DMS153 (cell line): ENCODE measurements at regions not wholly inside any gene's neighbourhood (a gene's known extent, or its start where the extent isn't known, plus 50 kb on each side); places are given as distances from the start of the nearest gene placed in this dataset.
A peak's percentile ranks its signal among the peaks of the same experiment; 100 is the strongest.

Source experiments
- DNase-seq: peaks from one replicate; lab custom pipeline; 2025; lab: John Stamatoyannopoulos, UW

DNA sequence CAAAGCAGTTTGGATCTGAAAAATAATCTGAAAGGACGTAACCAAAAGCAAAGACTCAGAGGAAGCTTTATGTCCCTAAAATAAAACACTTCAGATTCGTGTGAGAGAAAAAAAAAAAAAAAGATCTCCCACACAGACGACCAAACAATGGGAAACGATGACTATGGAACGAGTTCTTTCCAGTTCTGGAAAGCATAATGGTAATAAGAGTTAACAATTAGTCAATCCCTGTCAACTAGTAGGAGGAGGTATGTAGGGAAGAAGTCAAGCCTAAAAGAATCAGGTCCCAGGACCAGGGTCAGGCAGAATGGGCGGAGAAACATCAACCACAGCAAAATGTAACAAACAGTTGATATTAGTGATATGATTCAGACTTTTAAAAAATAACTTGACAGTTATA, 170.3 kb upstream of the SETBP1 start:
- no peak for DNase-seq

DNA sequence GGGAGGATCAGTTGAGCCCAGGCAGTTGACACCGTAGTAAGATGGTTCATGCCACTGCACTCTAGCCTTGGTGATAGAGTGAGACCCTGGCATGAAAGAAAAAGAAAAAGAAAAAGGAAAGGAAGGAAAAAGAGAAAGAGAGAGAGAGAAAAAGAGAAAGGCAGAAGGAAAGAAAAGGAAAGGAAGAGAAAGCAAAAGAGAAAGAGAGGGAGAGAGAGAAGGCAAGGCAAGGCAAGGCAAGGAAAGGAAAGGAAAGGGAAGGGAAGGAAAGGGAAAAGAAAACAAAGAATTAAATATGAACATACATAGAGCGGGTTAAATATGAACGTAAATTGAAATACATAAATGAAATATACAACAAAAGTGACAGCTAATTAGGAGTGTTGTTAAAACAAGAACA, 167.5 kb upstream of the SETBP1 start:
- DNase-seq: no peak

DNA sequence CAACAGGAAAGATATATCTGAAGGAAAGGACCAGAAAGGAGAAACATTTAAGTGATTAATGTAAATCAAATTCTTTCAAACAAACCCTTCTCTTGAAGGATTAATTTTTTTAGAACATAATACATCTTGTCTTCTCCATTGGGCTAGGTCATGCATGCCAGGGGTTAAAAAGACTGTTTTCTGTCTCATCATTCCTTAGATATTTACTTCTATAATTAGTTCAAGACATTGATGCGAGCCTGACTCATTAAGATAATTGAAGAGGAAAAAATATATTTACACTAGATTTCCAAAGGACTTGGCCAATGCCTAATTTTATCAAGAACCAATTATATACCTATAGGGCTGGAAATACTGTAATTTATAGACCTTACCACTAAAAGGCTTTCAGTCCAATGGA, 166.6 kb upstream of the SETBP1 start:
- no peak for DNase-seq

DNA sequence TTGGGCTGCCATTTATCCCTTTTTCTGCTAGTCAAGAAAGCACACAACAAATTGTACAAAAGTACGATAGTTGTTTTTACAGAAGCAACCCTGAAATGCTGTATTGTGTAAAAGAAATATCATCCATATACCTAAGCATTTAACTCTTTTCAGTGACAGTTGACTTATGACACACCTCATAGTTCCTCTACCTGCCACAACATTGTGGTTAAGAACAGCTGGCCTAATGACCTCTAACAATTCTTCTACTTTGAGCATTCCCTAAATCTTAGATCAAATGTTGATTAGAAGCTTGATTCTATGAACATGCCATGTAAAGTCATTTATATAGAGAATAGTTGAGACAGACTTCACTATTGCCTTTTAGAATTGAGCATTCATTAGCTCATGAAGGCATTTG, 165.9 kb upstream of the SETBP1 start:
- no peak for DNase-seq

DNA sequence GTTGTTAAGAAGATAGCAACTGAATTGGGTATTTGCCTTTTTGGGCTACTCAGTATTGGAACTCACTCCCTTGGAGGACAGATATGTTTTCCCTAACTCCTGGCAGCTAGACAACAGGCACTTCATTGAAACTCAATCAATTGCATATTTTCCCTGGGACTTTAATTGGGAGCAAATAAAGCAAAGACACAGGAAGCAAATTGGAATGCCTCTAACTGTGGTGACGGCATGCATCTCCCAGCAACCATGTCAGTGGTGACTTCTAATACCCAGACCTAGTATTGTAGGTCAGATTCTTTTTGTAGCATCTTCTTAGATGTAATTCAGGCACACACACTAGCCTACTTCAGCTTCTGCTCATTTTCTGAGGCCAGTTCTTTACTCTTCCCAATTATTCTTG, 164.2 kb upstream of the SETBP1 start:
- DNase-seq: no peak

DNA sequence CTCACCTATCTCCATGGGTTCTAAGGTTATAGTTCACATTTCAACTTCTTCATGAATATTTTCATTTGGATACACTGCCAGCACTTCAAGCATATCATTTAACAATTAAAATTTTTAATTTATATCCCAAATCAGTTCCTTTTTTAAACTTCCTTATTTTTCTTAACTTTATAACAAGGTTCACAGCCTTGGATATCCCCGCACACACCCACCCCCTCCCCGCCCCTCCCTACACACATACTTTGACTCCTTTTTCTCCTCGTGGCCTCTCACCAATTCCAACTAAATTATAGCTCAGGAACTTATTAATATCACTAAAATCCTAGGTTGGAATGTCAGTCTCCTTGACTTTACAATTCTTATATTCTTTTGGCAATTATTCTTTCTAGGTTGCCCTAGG, 163.6 kb upstream of the SETBP1 start:
- no peak for DNase-seq

DNA sequence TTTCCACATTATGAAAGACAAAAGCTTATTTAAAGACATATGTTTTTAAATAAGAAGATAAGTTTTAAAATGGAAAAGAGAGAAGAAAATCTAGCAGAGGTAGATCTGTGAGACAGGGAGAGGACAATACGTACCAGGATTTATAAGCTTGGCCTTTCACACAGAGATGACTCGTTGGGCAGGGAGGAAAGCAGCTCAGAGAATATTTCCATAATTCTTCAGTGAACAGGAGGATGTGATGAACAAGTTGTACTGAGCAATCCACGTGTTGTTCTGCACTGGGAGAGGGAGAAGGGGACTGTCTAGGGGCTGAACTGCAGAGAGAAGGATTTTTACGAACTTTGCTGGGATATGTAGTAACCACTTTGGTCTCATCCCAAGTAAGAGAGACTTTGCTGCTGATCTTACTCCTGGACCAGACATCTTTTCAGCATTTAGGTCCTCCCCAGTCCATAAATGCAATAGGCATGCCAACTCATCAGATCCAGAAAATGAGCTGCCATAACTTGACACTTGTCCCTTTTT, 162.5 kb upstream of the SETBP1 start:
- no peak for DNase-seq

DNA sequence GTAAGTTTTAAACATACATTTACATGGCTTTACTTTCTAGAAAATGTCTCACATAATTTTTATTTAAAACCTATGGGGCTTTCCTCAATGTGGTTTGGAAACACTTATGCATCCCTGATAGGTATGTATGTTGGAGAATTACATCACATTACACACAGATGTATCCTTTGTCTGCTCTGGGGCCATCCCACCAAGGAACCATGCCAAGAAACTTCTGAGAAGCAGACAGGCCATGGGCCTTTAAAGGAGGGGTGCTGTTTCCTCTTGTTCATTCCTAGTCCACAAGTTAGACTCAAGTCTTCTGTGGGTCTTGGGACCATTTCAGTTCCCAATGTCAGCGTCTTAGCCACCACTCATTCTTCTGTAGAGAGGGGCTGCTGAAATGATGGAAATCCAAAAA, 162.0 kb upstream of the SETBP1 start:
- DNase-seq: no peak

DNA sequence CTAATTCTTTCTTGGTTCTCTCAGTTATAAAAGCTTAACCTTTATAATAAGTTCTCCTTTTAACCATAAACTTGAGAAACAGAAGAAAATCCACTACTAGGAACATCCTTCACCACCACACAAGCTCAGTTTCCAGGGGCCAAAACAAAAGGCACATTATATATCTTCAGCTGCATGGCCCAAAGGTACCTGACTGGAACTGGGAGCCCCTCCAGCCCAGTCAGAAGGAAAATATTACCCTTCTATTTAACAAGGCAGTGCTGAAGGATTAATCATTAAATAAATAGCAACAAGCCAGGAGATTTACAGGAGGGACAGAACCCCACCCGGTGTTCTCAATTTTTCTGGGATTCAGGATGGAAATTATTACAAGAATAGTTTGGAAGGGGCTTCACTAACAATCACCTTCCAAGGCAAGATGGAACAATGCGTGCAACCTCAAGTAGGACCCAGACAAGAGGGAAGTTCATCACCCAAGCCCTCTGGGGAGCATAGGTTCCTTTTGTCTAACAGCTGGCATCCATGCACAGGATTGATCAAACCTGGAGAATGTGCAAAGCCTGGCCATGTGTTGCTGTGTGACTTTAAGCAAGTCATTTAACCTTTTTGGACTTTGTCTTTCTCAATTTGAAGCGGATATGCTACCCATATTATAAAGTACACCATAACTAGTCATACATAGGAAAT, 159.6 kb upstream of the SETBP1 start:
- DNase-seq: no peak

DNA sequence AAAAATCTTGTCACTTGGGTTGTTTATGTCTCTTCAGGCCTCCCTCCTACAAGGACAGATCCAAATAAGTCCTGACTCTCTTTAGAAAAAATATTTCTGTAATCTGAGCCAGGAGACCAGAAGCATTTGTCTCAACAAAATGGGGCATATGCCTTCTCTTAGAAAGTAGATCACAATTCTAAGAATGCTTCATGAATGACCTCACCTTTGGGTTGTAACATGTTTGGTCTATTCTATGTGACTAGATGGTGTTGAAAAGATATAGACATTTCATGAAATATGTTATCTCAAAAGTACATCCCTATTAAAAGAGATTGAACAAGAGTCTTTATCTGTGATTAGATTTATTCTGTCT, 159.0 kb upstream of the SETBP1 start:
- DNase-seq: no peak

DNA sequence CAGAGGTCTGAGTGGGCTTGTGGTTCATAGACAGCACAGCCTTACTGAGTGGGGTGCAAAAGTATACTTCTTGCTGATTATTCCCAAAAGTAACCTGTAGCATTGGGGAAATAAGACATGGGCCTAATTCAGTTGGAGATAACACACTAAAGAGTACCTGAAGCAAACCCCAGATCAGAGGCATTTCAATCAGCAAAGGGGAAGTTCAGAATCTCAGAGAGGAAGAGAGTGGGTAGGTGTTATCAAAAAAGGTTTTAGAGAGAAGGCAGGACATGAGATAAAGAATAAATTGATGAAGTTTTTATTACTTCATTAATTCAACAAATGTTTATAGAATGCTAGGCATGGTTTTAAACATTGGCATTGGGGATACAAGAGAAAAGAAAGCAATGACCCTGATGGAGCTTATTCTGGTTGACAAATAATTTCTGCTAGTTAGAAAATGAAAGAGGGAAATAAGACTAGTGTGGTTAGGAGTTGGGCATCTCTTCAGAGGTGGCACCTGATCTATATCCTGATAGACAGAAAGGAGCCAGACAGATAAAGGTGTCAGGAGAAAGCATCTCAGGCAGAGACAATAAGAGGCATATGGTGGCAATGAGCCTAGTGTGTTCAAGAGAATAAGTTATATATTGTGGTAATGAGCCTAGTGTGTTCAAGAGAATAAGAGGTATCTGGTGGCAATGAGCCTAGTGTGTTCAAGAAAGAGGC, 153.8 kb upstream of the SETBP1 start:
- no peak for DNase-seq

DNA sequence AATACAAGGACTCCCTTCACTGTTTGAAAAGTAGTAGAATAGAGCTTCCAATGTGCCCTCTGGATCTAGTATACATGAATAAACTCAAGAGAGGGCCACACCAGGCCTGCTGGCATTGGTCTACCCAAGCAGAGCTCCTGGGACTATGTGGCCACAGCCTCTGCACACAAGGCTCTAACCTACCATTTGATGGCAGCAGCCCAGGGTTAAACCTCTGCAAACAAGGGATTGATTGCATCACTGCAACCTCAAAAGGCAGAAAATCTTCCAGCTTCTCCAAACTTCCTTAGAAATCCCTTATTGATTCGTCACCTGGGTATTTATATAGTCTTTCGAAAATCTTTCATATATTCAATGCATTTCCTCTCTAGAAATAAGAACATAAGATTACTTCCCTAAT, 147.6 kb upstream of the SETBP1 start:
- DNase-seq: no peak

DNA sequence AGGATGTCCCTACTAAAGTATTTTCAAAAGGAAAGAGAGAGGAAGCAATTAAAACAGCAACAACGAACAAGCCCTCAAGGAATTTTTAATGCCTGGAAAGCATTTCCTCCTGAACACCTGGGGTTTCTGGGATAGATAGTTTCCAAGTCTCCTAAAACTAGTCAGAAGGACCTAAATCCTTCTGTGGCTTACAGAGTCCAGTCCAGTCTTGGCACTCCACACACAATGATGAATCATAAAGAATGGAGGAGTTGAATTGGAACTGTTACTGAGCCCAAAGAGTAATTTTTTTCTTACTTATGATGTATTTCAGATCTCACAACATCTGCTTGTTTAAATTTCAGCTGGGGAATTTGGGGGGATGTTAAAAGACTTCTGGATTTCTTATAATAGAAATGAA, 144.6 kb upstream of the SETBP1 start:
- DNase-seq: no peak

DNA sequence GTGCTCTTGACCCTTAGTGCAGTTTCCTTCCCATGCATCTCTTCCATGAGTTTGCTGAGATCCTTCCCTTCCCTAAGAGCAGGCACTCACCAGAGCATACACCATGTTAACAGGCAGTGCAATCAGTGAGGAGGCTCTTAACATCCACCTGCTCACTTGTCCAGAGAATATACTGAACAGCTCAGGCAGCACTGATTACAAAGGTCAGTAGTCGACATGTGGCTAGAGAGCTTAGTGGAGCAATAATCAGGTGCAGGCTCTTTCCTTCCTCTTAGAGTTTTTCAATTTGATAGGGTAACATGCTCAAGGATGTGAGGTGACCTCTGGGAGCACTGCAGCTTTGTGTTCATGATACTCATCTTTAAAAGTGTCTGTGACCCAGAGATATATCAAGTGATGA, 144.1 kb upstream of the SETBP1 start:
- no peak for DNase-seq

DNA sequence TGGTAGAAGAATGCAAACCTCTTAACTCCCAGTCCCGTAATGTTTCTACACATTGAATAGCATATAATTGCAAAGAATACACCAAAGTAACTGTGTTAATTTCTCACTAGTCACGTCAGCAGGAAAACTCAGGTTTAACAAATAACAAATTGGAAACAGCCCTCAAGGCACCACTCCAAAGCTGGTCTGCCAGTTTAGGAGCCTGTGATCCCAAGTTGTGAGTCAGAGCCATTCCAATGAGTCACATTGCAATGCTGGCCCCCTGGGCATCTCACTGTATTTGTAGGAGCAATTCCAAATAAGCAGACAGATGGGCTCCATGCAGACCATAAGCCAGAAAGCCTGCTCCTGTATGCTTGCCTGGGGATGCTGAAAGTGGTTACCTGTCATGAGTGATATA, 143.2 kb upstream of the SETBP1 start:
- no peak for DNase-seq

DNA sequence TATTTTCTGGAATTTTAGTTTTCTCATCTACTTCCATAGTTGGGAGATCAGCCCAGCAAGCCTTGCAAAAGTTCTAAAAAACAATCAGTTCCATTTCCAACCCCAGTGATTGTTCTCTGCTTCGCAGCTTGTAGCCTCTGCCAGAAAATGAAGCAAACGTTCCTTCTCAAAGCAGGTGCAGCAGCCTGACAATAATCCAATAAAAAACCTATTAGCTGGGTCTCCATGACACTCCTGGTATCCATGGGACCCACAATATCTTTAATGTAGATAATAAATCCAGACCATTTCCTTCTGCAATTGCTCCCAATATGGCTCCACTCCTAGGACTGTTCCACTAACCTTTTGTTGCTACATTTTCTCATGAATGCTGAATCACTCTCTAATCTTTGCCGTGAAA, 140.8 kb upstream of the SETBP1 start:
- peak; percentile 12 for DNase-seq

DNA sequence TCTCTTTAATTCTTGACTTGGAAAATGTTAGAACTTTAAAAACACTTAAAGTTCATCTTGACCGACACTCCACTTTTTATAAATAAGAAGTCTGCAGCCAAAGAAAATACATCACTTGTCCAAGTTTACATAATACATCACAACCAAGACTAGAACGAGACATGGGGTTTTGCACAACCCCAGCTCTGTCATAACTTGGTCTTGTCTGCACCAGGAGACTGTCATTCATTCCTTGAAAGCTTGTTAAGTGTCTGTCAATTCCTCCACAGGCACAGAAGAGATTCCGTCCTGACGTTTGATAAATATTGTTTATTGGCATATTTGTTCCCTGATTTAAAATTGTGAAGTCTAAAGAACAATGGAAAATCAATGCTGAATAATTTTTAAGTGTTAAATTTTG, 139.5 kb upstream of the SETBP1 start:
- DNase-seq: no peak

DNA sequence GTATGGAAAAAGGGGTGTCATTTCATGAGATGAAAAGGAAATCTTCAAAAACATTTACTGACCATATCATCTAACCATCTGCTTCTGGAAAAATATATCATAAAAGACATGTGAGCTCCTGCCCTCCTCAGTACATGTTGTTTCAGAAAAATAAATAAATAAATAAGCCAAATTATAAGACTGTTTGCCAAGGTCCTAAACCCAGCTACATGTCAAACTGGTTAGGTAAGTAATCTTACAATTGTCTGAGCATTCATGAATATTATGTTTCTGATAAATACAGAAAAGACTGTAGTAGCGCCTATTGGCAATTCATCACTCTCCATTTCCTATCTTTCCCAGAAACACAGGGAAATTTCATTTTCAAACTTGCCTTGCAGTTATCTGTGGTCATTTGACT, 138.9 kb upstream of the SETBP1 start:
- DNase-seq: peak; percentile 13

DNA sequence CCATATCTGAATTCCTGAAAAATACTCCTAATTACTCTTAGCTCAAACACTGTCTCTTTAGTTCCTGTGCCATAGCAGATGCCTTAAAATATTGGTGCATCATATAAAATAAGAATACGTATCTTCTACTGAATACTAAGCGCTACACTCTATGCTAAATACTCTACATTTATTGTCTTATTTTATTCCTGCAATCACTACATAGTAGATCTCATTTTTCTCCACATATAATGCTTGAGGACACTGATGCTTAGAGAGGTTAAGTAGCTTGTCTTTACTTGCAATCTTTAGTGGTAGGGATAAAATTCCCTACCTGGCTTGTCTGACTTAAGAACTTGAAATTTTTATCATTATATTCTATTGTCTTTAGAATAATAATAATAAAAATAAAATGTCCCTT, 137.3 kb upstream of the SETBP1 start:
- no peak for DNase-seq

DNA sequence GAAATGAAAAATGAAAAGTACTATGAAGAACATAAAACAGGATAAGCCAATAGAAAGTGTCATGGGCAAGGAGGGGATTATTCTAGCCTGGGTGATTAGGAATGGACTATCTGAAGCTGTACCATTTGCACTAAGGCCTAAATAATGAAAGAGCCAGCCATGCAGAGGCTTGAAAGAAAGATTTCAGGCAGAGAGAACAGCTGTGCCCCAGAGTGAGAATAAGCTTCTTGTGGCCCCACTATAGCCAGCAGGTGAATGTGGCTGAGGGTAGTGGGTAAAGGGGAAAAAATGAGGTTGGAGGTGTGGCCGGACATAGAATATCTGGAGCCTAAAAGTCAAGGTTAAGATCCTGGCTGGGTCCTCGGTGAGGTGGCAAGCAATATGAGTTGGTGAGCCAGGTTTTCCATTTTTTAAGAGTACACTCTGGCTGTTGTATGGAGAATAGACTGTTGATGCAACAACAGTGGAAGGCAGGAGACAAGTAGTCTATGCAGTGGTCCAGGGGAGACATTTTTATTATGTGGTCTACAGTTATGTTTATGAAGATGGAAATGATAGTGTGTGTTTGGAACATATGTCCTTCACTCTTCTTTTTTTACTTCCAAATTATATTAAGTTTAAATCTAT, 135.2 kb upstream of the SETBP1 start:
- no peak for DNase-seq

DNA sequence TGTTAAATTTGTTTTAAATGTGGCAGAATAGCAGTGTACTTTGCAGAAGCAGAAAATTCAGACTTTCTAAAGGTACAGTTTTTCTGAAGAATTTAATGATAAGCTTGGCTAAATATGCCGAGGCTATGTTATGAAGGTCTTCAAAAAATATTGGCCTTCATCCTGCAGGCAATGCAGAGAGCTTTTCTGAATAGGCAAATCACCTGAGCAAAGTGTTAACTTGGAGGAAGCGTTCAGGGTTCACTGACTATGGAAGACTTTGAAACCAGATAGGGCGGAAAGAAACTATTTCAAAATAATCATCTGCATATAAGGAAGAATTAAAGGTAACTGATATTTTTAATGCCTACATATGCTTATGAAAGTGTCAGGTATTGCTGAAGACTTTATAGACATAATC, 133.7 kb upstream of the SETBP1 start:
- DNase-seq: no peak

DNA sequence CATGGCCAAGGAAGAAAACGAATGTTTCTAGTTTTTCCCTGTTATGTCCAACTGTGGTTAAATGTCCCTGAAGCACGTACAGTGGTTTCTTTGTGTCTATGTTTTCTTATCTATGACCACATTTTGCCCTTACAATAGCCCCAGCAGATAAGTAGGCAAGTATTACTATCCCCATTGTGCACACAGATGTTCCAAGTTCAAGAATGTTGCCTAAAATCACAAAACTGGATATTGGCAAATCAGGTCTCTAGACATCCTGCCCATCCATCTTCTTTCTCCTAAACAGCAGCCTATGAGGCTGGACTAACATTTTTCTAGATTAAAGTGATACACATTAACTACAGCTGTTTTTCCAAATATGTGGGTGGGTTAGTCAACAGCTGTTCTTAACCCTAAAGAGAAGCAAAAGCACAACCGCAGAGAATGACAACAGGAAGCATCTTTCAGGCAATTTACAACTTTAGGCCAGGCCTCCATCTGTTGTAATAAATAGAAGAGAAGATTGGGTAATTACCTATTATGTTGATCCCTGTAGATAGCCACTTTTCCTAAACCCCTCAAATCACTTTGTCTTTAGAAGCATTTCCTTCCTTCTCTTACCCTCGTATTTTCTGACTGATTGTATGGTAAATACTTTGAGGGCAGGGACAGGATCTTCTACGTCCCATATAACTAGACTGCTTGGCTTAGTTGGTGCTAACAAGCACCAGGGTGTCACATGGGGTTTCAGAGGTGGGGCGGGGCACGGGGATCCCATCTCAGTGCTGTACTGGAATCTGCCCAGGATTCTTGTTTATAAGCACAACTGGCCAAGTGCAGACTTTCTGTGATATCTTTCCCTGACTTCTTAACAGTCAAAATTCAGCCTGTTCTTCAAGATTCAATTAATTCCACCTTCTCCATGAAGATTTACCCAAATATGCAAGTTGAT, 132.1 kb upstream of the SETBP1 start:
- no peak for DNase-seq
